Mesenchymal stem cell (in vitro differentiated cells and primary cell): ENCODE measurements at regions not wholly inside any gene's neighbourhood (a gene's known extent, or its start where the extent isn't known, plus 50 kb on each side); places are given as distances from the start of the nearest gene placed in this dataset.
A peak's percentile ranks its signal among the peaks of the same experiment; 100 is the strongest.

ENCODE experiments used
- DNase-seq: peaks from one replicate; pipeline ENCODE4 v3.0.0-alpha.2; 2013
- H2AFZ ChIP-seq: one replicate; pipeline ENCODE4 v1.6.1; 2013; ENCODE audit warnings: low read depth, mild to moderate bottlenecking, control low read depth, inconsistent platforms, low read length, moderate library complexity
- H2AK5ac ChIP-seq: 2 replicates; pipeline ENCODE4 v1.6.1; 2013; ENCODE audit warnings: low read length, moderate library complexity, mild to moderate bottlenecking, inconsistent platforms; ENCODE audit not compliant: severe bottlenecking
- H2BK120ac ChIP-seq: one replicate; pipeline ENCODE4 v1.6.1; 2013; ENCODE audit warnings: low read depth, mild to moderate bottlenecking, inconsistent platforms, low read length, moderate library complexity
- H2BK12ac ChIP-seq, 2 experiments: one replicate each; pipeline ENCODE4 v1.6.1; 2013; ENCODE audit warnings: inconsistent platforms in 2 of 2, low read length in 2 of 2, mild to moderate bottlenecking in 2 of 2, moderate library complexity in 2 of 2, control low read depth in 1 of 2
- H2BK15ac ChIP-seq: one replicate; pipeline ENCODE4 v1.6.1; 2013; ENCODE audit warnings: mild to moderate bottlenecking, low read depth, inconsistent platforms; ENCODE audit not compliant: poor library complexity, severe bottlenecking
- H2BK5ac ChIP-seq: 2 replicates; pipeline ENCODE4 v1.6.1; 2013; ENCODE audit warnings: low read depth, mild to moderate bottlenecking, low read length, control low read depth, inconsistent platforms; ENCODE audit not compliant: poor library complexity, severe bottlenecking
- H3K14ac ChIP-seq, 2 experiments: one replicate each; pipeline ENCODE4 v1.6.1; 2013; ENCODE audit warnings: inconsistent platforms in 2 of 2, low read length in 2 of 2, control low read depth in 1 of 2, mild to moderate bottlenecking in 1 of 2, moderate library complexity in 1 of 2
- H3K18ac ChIP-seq, 2 experiments: one replicate each; pipeline ENCODE4 v1.6.1; 2013; ENCODE audit warnings: inconsistent platforms in 2 of 2, low read length in 2 of 2, control low read depth in 1 of 2, low read depth in 1 of 2, mild to moderate bottlenecking in 1 of 2
- H3K23ac ChIP-seq, 2 experiments: one replicate each; pipeline ENCODE4 v1.6.1; 2013; ENCODE audit warnings: inconsistent platforms in 2 of 2, low read length in 2 of 2, mild to moderate bottlenecking in 2 of 2, moderate library complexity in 2 of 2, control low read depth in 1 of 2
- H3K27ac ChIP-seq: 2 replicates; pipeline ENCODE4 v1.5.1; 2013; ENCODE audit warnings: mild to moderate bottlenecking, moderate library complexity, low read length, control low read depth, inconsistent platforms; ENCODE audit not compliant: poor library complexity, severe bottlenecking
- H3K27me3 ChIP-seq, 2 experiments: 2 replicates each; pipeline versions ENCODE4 v1.6.1 to v1.7.0; 2013; ENCODE audit warnings: low read length in 2 of 2, mild to moderate bottlenecking in 2 of 2, moderate library complexity in 2 of 2, control low read depth in 1 of 2, inconsistent platforms in 1 of 2; ENCODE audit not compliant: control insufficient read depth in 1 of 2, insufficient read depth in 1 of 2
- H3K36me3 ChIP-seq, 2 experiments: 2 replicates each; pipeline versions ENCODE4 v1.6.1 to v1.7.0; 2013; ENCODE audit warnings: low read length in 2 of 2, control low read depth in 1 of 2, inconsistent platforms in 1 of 2, low read depth in 1 of 2, mild to moderate bottlenecking in 1 of 2; ENCODE audit not compliant: insufficient read depth in 2 of 2, control insufficient read depth in 1 of 2
- H3K4ac ChIP-seq, 2 experiments: one replicate each; pipeline ENCODE4 v1.6.1; 2013; ENCODE audit warnings: inconsistent platforms in 2 of 2, low read length in 2 of 2, mild to moderate bottlenecking in 2 of 2, moderate library complexity in 2 of 2, control low read depth in 1 of 2, low read depth in 1 of 2
- H3K4me1 ChIP-seq: 2 replicates; pipeline ENCODE4 v1.6.1; 2013; ENCODE audit warnings: low read depth, low read length, control low read depth; ENCODE audit not compliant: control insufficient read depth, insufficient read depth
- H3K4me2 ChIP-seq: 2 replicates; pipeline ENCODE4 v1.6.1; 2013; ENCODE audit warnings: low read length, mild to moderate bottlenecking, inconsistent platforms; ENCODE audit not compliant: poor library complexity, severe bottlenecking
- H3K4me3 ChIP-seq, 2 experiments: 2 replicates each; pipeline versions ENCODE4 v1.5.1 to v1.7.0; 2013; ENCODE audit warnings: low read length in 2 of 2, mild to moderate bottlenecking in 2 of 2, control low read depth in 1 of 2, low read depth in 1 of 2; ENCODE audit not compliant: insufficient read depth in 1 of 2
- H3K79me1 ChIP-seq: replicated peaks from 2 replicates; pipeline ENCODE4 v1.6.1; 2013; ENCODE audit warnings: mild to moderate bottlenecking, control low read depth, low read length, inconsistent platforms; ENCODE audit not compliant: poor library complexity, severe bottlenecking
- H3K9ac ChIP-seq: 2 replicates; pipeline ENCODE4 v1.7.0; 2013; ENCODE audit warnings: mild to moderate bottlenecking, low read length, moderate library complexity
- H3K9me3 ChIP-seq: 2 replicates; pipeline ENCODE4 v1.7.0; 2013; ENCODE audit warnings: mild to moderate bottlenecking, low read length; ENCODE audit not compliant: control insufficient read depth
- H4K8ac ChIP-seq: one replicate; pipeline ENCODE4 v1.6.1; 2013; ENCODE audit warnings: inconsistent platforms, mild to moderate bottlenecking, low read length, moderate library complexity
- H4K91ac ChIP-seq: one replicate; pipeline ENCODE4 v1.6.1; 2013; ENCODE audit warnings: mild to moderate bottlenecking, low read length, inconsistent platforms
- WGBS: methylation state at CpG from one replicate; pipeline ENCODE4 v1.1.7; 2013; ENCODE audit warnings: mixed read lengths; 5-methylcytosine and 5-hydroxymethylcytosine counted together

GRCh38 chr7:114835303-114835702 lies 86.6 kb upstream of the MDFIC start:
- Histone ChIP-seq H3K79me1 (no peaks in the 10 kb centered on the region), H4K8ac (no peak overlapping the region), H2BK15ac (no peak overlapping the region), H4K91ac (no peak overlapping the region), H3K4me3 (no peak overlapping the region), H3K36me3 (no peaks in the 10 kb centered on the region), H2AK5ac (no peak overlapping the region), H3K4me1 (no peaks in the 10 kb centered on the region), H2AFZ (no peak overlapping the region), H2BK5ac (no peak overlapping the region), H3K27ac (no peak overlapping the region), H3K4ac (no peak overlapping the region), H3K14ac (no peak overlapping the region), H3K27me3 (no peaks in the 10 kb centered on the region), H3K9me3 (no peaks in the 10 kb centered on the region), H3K23ac (no peak overlapping the region), H2BK12ac (no peak overlapping the region), H3K9ac (no peak overlapping the region), H3K18ac (no peak overlapping the region), H3K4me2 (no peak overlapping the region), H2BK120ac (no peak overlapping the region)
- no CpG with 5 or more reads among the region's 1 CpG for WGBS
- DNase-seq = no peak

- no peaks in the 10 kb centered on the region for H3K36me3 ChIP-seq
- H3K14ac ChIP-seq = no peak overlapping the region
- H3K27me3 ChIP-seq = no peaks in the 10 kb centered on the region
- no peaks in the 10 kb centered on the region for H3K4me1 ChIP-seq
- H3K4me2 ChIP-seq = no peak overlapping the region
- WGBS = no CpG with 5 or more reads among the region's 1 CpG
- no peak overlapping the region for H2AK5ac ChIP-seq
- H3K9me3 ChIP-seq = no peaks in the 10 kb centered on the region
- no peak overlapping the region for H3K27ac ChIP-seq
- no peak for DNase-seq
- H2BK120ac ChIP-seq = no peak overlapping the region
- no peak overlapping the region for H2AFZ ChIP-seq
- no peak overlapping the region for H3K4me3 ChIP-seq
- H3K9ac ChIP-seq = no peak overlapping the region
- no peak overlapping the region for H2BK12ac ChIP-seq
- H3K79me1 ChIP-seq = no peaks in the 10 kb centered on the region
- H3K18ac ChIP-seq = no peak overlapping the region
- no peak overlapping the region for H4K91ac ChIP-seq
- H4K8ac ChIP-seq = no peak overlapping the region
- H2BK15ac ChIP-seq = no peak overlapping the region
- H2BK5ac ChIP-seq = no peak overlapping the region
- H3K4ac ChIP-seq = no peak overlapping the region
- H3K23ac ChIP-seq = no peak overlapping the region
Observed at GRCh38 chr7:114835861-114836260, 86.0 kb upstream of the MDFIC start.

- no peak overlapping the region for H3K4me2 ChIP-seq
- WGBS = 48% methylated on average over 3 of the region's 5 CpGs
Observed at GRCh38 chr7:114842551-114843065, 79.3 kb upstream of the MDFIC start.

GRCh38 chr7:114843102-114843501 lies 78.8 kb upstream of the MDFIC start:
- no peak overlapping the region for H2BK5ac ChIP-seq
- no peak overlapping the region for H2AK5ac ChIP-seq
- H3K4me2 ChIP-seq = no peak overlapping the region
- no peak overlapping the region for H3K14ac ChIP-seq
- no peak overlapping the region for H3K9ac ChIP-seq
- H3K79me1 ChIP-seq = no peaks in the 10 kb centered on the region
- no peak overlapping the region for H2BK120ac ChIP-seq
- H3K9me3 ChIP-seq = no peaks in the 10 kb centered on the region
- no peak overlapping the region for H2BK12ac ChIP-seq
- H3K4ac ChIP-seq = no peak overlapping the region
- no peak overlapping the region for H3K23ac ChIP-seq
- no peak overlapping the region for H4K91ac ChIP-seq
- H3K18ac ChIP-seq = no peak overlapping the region
- no peak for DNase-seq
- H2AFZ ChIP-seq = no peak overlapping the region
- 95% methylated on average over 2 of the region's 3 CpGs for WGBS
- no peak overlapping the region for H3K4me3 ChIP-seq
- no peak overlapping the region for H4K8ac ChIP-seq
- H3K4me1 ChIP-seq = no peaks in the 10 kb centered on the region
- H3K36me3 ChIP-seq = no peaks in the 10 kb centered on the region
- no peak overlapping the region for H3K27ac ChIP-seq
- H3K27me3 ChIP-seq = no peaks in the 10 kb centered on the region
- no peak overlapping the region for H2BK15ac ChIP-seq

More at GRCh38 chr7:114842551-114843065, 79.3 kb upstream of the MDFIC start:
- Histone ChIP-seq H2BK120ac (no peak overlapping the region), H3K9me3 (no peaks in the 10 kb centered on the region), H2BK12ac (no peak overlapping the region), H4K91ac (no peak overlapping the region), H3K14ac (no peak overlapping the region), H3K4me1 (no peaks in the 10 kb centered on the region), H2BK5ac (no peak overlapping the region), H3K18ac (no peak overlapping the region), H3K4ac (no peak overlapping the region), H2AK5ac (no peak overlapping the region), H3K9ac (no peak overlapping the region), H3K27me3 (no peaks in the 10 kb centered on the region), H3K23ac (no peak overlapping the region), H3K4me3 (no peak overlapping the region), H3K79me1 (no peaks in the 10 kb centered on the region), H3K36me3 (no peaks in the 10 kb centered on the region), H4K8ac (no peak overlapping the region), H3K27ac (no peak overlapping the region), H2BK15ac (no peak overlapping the region), H2AFZ (no peak overlapping the region)
- DNase-seq = peak; percentile 38
